Adrenal gland (tissue), 5 donors: ENCODE measurements at regions not wholly inside any gene's neighbourhood (a gene's known extent, or its start where the extent isn't known, plus 50 kb on each side); places are given as distances from the start of the nearest gene placed in this dataset.

ENCODE experiments used
- POLR2A ChIP-seq, 2 donors: fragments of 450-650 bp; IDR thresholded peaks; one replicate each; pipeline ENCODE4 v1.6.1; 2017; ENCODE audit warnings: antibody characterized with exemption in 2 of 2, mild to moderate bottlenecking in 2 of 2, moderate library complexity in 1 of 2
- TF ChIP-seq, protein P1 (sequence below), 6 experiments: fragments of 450-650 bp in 4 of 6; fragments of 200-600 bp in 2 of 6; sonication (generic) in 1 of 6; IDR thresholded peaks; 1 replicate in 5 of 6; 2 replicates in 1 of 6; pipeline versions ENCODE4 v1.5.1 to v1.8.0; 2016 to 2021; ENCODE audit warnings: antibody characterized with exemption in 6 of 6, mild to moderate bottlenecking in 2 of 6, moderate library complexity in 1 of 6
- donor health status: DM: no; HTN: no; CAD: no.

- TF ChIP-seq, protein P1, sequence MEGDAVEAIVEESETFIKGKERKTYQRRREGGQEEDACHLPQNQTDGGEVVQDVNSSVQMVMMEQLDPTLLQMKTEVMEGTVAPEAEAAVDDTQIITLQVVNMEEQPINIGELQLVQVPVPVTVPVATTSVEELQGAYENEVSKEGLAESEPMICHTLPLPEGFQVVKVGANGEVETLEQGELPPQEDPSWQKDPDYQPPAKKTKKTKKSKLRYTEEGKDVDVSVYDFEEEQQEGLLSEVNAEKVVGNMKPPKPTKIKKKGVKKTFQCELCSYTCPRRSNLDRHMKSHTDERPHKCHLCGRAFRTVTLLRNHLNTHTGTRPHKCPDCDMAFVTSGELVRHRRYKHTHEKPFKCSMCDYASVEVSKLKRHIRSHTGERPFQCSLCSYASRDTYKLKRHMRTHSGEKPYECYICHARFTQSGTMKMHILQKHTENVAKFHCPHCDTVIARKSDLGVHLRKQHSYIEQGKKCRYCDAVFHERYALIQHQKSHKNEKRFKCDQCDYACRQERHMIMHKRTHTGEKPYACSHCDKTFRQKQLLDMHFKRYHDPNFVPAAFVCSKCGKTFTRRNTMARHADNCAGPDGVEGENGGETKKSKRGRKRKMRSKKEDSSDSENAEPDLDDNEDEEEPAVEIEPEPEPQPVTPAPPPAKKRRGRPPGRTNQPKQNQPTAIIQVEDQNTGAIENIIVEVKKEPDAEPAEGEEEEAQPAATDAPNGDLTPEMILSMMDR (IDR thresholded peaks at IDR 0.05) = no peak
- no peak for TF ChIP-seq POLR2A (IDR thresholded peaks at IDR 0.05)
Measured at GRCh38 chr15:50840520-50840919, 68.0 kb upstream of the AP4E1 start.
